IMR-90 (cell line): ENCODE measurements at regions not wholly inside any gene's neighbourhood (a gene's known extent, or its start where the extent isn't known, plus 50 kb on each side); places are given as distances from the start of the nearest gene placed in this dataset.

Source experiments
- ATAC-seq: fragments of 200-7000 bp; cut with Tn5 transposase; 2 replicates; pipeline ENCODE4 v1.9.1; 2020; ENCODE audit warnings: low read depth, mild to moderate bottlenecking, moderate library complexity
- BruUV-seq: library from RNA; stranded (reverse); fragments of 400-500 nt; replicated peaks from 2 replicates; lab custom pipeline; 2021; lab: Mats Ljungman, UMichigan
- CTCF ChIA-PET: fragments of 300-600 bp; formaldehyde crosslinking; extraction: SDS; loops from one replicate; lab custom pipeline; 2021; ENCODE audit warnings: antibody characterized with exemption; lab: Yijun Ruan, JAX
- POLR2A ChIA-PET: fragments of 300-600 bp; sonication (Branson Sonifier 250); formaldehyde crosslinking; loops from one replicate; lab custom pipeline; 2022; ENCODE audit warnings: antibody characterized with exemption; ENCODE audit not compliant: unreplicated experiment; lab: Charles Lee
- DNase-seq: peaks from one replicate; pipeline ENCODE4 v3.0.0; 2013
- H2AFZ ChIP-seq: replicated peaks from 2 replicates; pipeline ENCODE3; 2013; ENCODE audit warnings: low read length, mild to moderate bottlenecking; ENCODE audit not compliant: poor library complexity
- H2AK5ac ChIP-seq: 2 replicates; pipeline ENCODE4 v1.6.1; 2013; ENCODE audit warnings: low read depth, low read length, inconsistent platforms
- H2AK9ac ChIP-seq: replicated peaks from 2 replicates; pipeline ENCODE3; 2013; ENCODE audit warnings: mild to moderate bottlenecking, low read depth, low read length, moderate library complexity; ENCODE audit not compliant: poor library complexity
- H2BK120ac ChIP-seq: 2 replicates; pipeline ENCODE4 v1.6.1; 2013; ENCODE audit warnings: low read depth, low read length, inconsistent platforms
- H2BK15ac ChIP-seq: 3 replicates; pipeline ENCODE4 v1.6.1; 2013; ENCODE audit warnings: low read depth, low read length, inconsistent platforms
- H2BK20ac ChIP-seq: 2 replicates; pipeline ENCODE4 v1.6.1; 2013; ENCODE audit warnings: low read depth, mild to moderate bottlenecking, inconsistent platforms, low read length, moderate library complexity
- H2BK5ac ChIP-seq: 2 replicates; pipeline ENCODE4 v1.6.1; 2013; ENCODE audit warnings: mild to moderate bottlenecking, low read depth, low read length, inconsistent platforms; ENCODE audit not compliant: poor library complexity, severe bottlenecking
- H3K14ac ChIP-seq: replicated peaks from 2 replicates; pipeline ENCODE4 v1.6.1; 2013; ENCODE audit warnings: low read depth, low read length, inconsistent platforms
- H3K18ac ChIP-seq: 2 replicates; pipeline ENCODE4 v1.6.1; 2013; ENCODE audit warnings: low read depth, low read length, control low read depth
- H3K23ac ChIP-seq: 2 replicates; pipeline ENCODE4 v1.6.1; 2013; ENCODE audit warnings: low read depth, low read length, inconsistent platforms
- H3K27ac ChIP-seq: 2 replicates; pipeline ENCODE4 v1.5.1; 2013; ENCODE audit warnings: mild to moderate bottlenecking, control low read depth, low read length; ENCODE audit not compliant: insufficient read depth
- H3K27me3 ChIP-seq: 2 replicates; pipeline ENCODE4 v1.6.1; 2013; ENCODE audit warnings: low read length; ENCODE audit not compliant: control insufficient read depth, insufficient read depth
- H3K36me3 ChIP-seq: 2 replicates; pipeline ENCODE4 v1.6.1; 2013; ENCODE audit warnings: low read length, mixed read lengths; ENCODE audit not compliant: control insufficient read depth, insufficient read depth
- H3K4ac ChIP-seq: 2 replicates; pipeline ENCODE4 v1.6.1; 2013; ENCODE audit warnings: low read depth, low read length, inconsistent platforms
- H3K4me1 ChIP-seq: 2 replicates; pipeline ENCODE4 v1.6.1; 2013; ENCODE audit warnings: low read length, mixed read lengths; ENCODE audit not compliant: control insufficient read depth, insufficient read depth
- H3K4me2 ChIP-seq: 2 replicates; pipeline ENCODE4 v1.6.1; 2013; ENCODE audit warnings: low read depth, mild to moderate bottlenecking, control low read depth, low read length, moderate library complexity
- H3K4me3 ChIP-seq: 2 replicates; pipeline ENCODE4 v1.5.1; 2013; ENCODE audit warnings: low read depth, mild to moderate bottlenecking, control low read depth, low read length, moderate library complexity; ENCODE audit not compliant: insufficient read depth
- H3K56ac ChIP-seq: 2 replicates; pipeline ENCODE4 v1.6.1; 2013; ENCODE audit warnings: low read length, inconsistent platforms; ENCODE audit not compliant: insufficient read depth; ENCODE audit errors: extremely low read depth
- H3K79me1 ChIP-seq, 2 experiments: 2 replicates each; pipeline ENCODE4 v1.6.1; 2013; ENCODE audit warnings: low read length in 2 of 2, inconsistent platforms in 1 of 2, low read depth in 1 of 2
- H3K9ac ChIP-seq: 2 replicates; pipeline ENCODE4 v1.6.1; 2013; ENCODE audit warnings: low read depth, low read length, control low read depth
- H3K9me1 ChIP-seq: 2 replicates; pipeline ENCODE4 v1.6.1; 2013; ENCODE audit warnings: low read length, inconsistent platforms; ENCODE audit not compliant: insufficient read depth
- H3K9me3 ChIP-seq: 2 replicates; pipeline ENCODE4 v1.6.1; 2013; ENCODE audit warnings: low read length; ENCODE audit not compliant: control insufficient read depth, insufficient read depth
- H4K20me1 ChIP-seq: 2 replicates; pipeline ENCODE4 v1.6.1; 2013; ENCODE audit warnings: low read length, inconsistent platforms; ENCODE audit not compliant: insufficient read depth
- H4K5ac ChIP-seq: 2 replicates; pipeline ENCODE4 v1.6.1; 2013; ENCODE audit warnings: mild to moderate bottlenecking, low read depth, low read length, control low read depth
- H4K8ac ChIP-seq, 2 experiments: 2 replicates each; pipeline ENCODE4 v1.6.1; 2013; ENCODE audit warnings: low read depth in 2 of 2, low read length in 2 of 2, control low read depth in 1 of 2, inconsistent platforms in 1 of 2
- H4K91ac ChIP-seq: 2 replicates; pipeline ENCODE4 v1.6.1; 2013; ENCODE audit warnings: low read depth, low read length, inconsistent platforms; ENCODE audit not compliant: insufficient read depth
- BHLHE40 ChIP-seq: fragments of 150-350 bp; IDR thresholded peaks from 2 replicates; pipeline ENCODE4 v1.6.1; 2016; ENCODE audit warnings: mild to moderate bottlenecking, low read depth, low read length
- CEBPB ChIP-seq: IDR thresholded peaks from 2 replicates; pipeline ENCODE4 v1.6.1; 2012; ENCODE audit warnings: low read depth, low read length, improper control_type of control experiment
- CHD1 ChIP-seq: IDR thresholded peaks from 2 replicates; pipeline ENCODE4 v1.6.1; 2012; ENCODE audit warnings: low read depth, low read length, improper control_type of control experiment
- FOS ChIP-seq: fragments of 150-350 bp; IDR thresholded peaks from 2 replicates; pipeline ENCODE4 v1.6.1; 2016; ENCODE audit warnings: low read depth, low read length
- MAFK ChIP-seq: IDR thresholded peaks from 2 replicates; pipeline ENCODE4 v1.6.1; 2012; ENCODE audit warnings: low read depth, low read length, improper control_type of control experiment
- MAZ ChIP-seq: IDR thresholded peaks from 2 replicates; pipeline ENCODE4 v1.6.1; 2012; ENCODE audit warnings: low read depth, mild to moderate bottlenecking, low read length, improper control_type of control experiment, moderate library complexity, borderline replicate concordance
- MXI1 ChIP-seq: IDR thresholded peaks from 2 replicates; pipeline ENCODE4 v1.6.1; 2012; ENCODE audit warnings: low read depth, mild to moderate bottlenecking, low read length, moderate library complexity, borderline replicate concordance
- NFE2L2 ChIP-seq: fragments of 150-350 bp; IDR thresholded peaks from 2 replicates; pipeline ENCODE4 v1.6.1; 2016; ENCODE audit warnings: low read depth, mild to moderate bottlenecking, low read length
- POLR2A ChIP-seq: IDR thresholded peaks from 2 replicates; pipeline ENCODE4 v1.6.1; 2012; ENCODE audit warnings: mild to moderate bottlenecking, low read depth, low read length
- RAD21 ChIP-seq: IDR thresholded peaks from 2 replicates; pipeline ENCODE4 v1.6.1; 2012; ENCODE audit warnings: low read length, improper control_type of control experiment
- RCOR1 ChIP-seq: IDR thresholded peaks from 2 replicates; pipeline ENCODE4 v1.6.1; 2012; ENCODE audit warnings: mild to moderate bottlenecking, low read length, improper control_type of control experiment; ENCODE audit not compliant: insufficient replicate concordance
- RFX5 ChIP-seq: IDR thresholded peaks from 2 replicates; pipeline ENCODE4 v1.8.0; 2012; ENCODE audit warnings: low read depth, mild to moderate bottlenecking, low read length, moderate library complexity
- SMC3 ChIP-seq: fragments of 150-350 bp; IDR thresholded peaks from 2 replicates; pipeline ENCODE4 v1.6.1; 2016; ENCODE audit warnings: low read depth, mild to moderate bottlenecking, antibody characterized with exemption, low read length, moderate library complexity
- WGBS, 2 experiments: methylation state at CpG; one replicate each; pipeline versions ENCODE4 v1.1.5 to v1.1.7; 2013; ENCODE audit warnings: missing lambda C conversion rate in 2 of 2; ENCODE audit not compliant: insufficient read length in 1 of 2; ENCODE audit errors: extremely low coverage in 2 of 2; 5-methylcytosine and 5-hydroxymethylcytosine counted together
- dilution Hi-C: fragments of 300-500 bp; cut with HindIII; formaldehyde crosslinking; loops from one replicate; pipeline ENCODE4 v1.14.3; 2018; ENCODE audit warnings: low sequenced_read_pairs; ENCODE audit not compliant: unreplicated experiment
- in situ Hi-C: fragments of 300-500 bp; cut with MboI; formaldehyde crosslinking; loops from 3 replicates; pipeline ENCODE4 v1.14.3; 2019; ENCODE audit warnings: low sequenced_read_pairs, inconsistent platforms, mixed read lengths
- intact Hi-C: fragments of 100-400 bp; cut with micrococcal nuclease; formaldehyde crosslinking; loops from 2 replicates; pipeline ENCODE4 v1.10.0; 2022
- TF ChIP-seq, protein P1 (sequence below): conservative IDR thresholded peaks from 2 replicates; pipeline ENCODE4 v1.5.1; 2012; ENCODE audit warnings: mild to moderate bottlenecking, low read depth, low read length, improper control_type of control experiment
- TF ChIP-seq, protein P2 (sequence below): fragments of 150-350 bp; IDR thresholded peaks from 2 replicates; pipeline ENCODE4 v1.6.1; 2017; ENCODE audit warnings: mild to moderate bottlenecking, antibody characterized with exemption, low read length, low read depth
- TF ChIP-seq, protein P3 (sequence below): fragments of 150-350 bp; IDR thresholded peaks from 2 replicates; pipeline ENCODE4 v1.6.1; 2016; ENCODE audit warnings: low read depth, mild to moderate bottlenecking, low read length, moderate library complexity, borderline replicate concordance

DNA sequence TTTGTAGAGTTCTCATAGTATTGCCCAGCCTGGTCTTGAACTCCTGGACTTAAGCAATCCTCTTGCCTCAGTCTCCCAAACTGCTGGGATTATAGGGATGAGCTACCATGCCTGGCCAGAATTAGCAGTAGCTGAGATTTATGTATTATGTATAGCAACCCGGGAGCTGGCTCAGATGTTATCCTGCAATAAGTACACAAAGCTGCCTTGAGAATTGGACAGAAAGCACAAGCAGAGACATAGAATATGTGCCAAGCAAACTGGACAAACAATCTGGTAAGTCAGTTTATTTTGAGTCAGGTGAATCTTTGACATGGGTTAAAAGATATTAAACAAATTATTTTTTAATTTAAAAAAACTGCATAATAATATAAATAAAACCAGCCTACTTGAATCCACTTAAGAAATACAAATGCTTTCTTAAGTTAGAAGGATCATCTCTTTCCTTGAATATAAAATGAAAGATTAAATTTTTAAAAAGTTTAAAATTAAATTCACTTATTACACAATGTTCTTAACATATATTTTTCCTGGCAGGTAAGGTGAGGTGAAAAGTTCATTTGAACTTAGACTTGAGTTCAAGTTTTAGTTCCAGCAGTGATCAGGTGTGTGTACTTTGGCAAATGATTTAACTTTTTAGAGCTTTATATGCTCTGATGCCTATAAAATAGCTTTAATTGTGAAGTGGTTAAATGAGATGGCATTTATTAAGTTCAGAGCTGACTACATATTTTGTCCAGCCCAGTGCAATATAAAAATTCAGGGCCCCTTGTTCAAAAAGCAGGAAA is 87.8 kb upstream of the ACSL1 start:
- Histone ChIP-seq H2AK9ac (no peak overlapping the region), H3K18ac (no peak overlapping the region), H2BK5ac (no peak overlapping the region), H2AK5ac (no peak overlapping the region), H3K27me3 (no peaks in the 10 kb centered on the region), H3K27ac (no peak overlapping the region), H3K4me2 (no peak overlapping the region), H3K9ac (no peak overlapping the region), H3K9me3 (0 out of 2 replicates have a peak, but pooled peaks cover 3% of the 10 kb centered on the region), H3K56ac (no peak overlapping the region), H3K23ac (no peak overlapping the region), H2AFZ (no peak overlapping the region), H3K36me3 (no peaks in the 10 kb centered on the region), H2BK15ac (no peak overlapping the region), H3K4me3 (no peak overlapping the region), H2BK20ac (no peak overlapping the region), H4K8ac (no peak overlapping the region), H4K20me1 (no peaks in the 10 kb centered on the region), H3K14ac (no peak overlapping the region), H3K9me1 (no peaks in the 10 kb centered on the region), H3K4me1 (no peaks in the 10 kb centered on the region), H3K79me1 (no peaks in the 10 kb centered on the region), H3K4ac (no peak overlapping the region), H4K91ac (no peak overlapping the region), H2BK120ac (no peak overlapping the region), H4K5ac (no peak overlapping the region)
- BruUV-seq, result no TSS peak
- TF ChIP-seq, protein P1, sequence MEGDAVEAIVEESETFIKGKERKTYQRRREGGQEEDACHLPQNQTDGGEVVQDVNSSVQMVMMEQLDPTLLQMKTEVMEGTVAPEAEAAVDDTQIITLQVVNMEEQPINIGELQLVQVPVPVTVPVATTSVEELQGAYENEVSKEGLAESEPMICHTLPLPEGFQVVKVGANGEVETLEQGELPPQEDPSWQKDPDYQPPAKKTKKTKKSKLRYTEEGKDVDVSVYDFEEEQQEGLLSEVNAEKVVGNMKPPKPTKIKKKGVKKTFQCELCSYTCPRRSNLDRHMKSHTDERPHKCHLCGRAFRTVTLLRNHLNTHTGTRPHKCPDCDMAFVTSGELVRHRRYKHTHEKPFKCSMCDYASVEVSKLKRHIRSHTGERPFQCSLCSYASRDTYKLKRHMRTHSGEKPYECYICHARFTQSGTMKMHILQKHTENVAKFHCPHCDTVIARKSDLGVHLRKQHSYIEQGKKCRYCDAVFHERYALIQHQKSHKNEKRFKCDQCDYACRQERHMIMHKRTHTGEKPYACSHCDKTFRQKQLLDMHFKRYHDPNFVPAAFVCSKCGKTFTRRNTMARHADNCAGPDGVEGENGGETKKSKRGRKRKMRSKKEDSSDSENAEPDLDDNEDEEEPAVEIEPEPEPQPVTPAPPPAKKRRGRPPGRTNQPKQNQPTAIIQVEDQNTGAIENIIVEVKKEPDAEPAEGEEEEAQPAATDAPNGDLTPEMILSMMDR, result no peak
- TF ChIP-seq NFE2L2 (no peak), CHD1 (no peak), RCOR1 (no peak), BHLHE40 (no peak), CEBPB (no peak), SMC3 (no peak), RFX5 (no peak), MAFK (no peak), MXI1 (no peak), POLR2A (no peak), RAD21 (no peak), FOS (no peak), MAZ (no peak)
- TF ChIP-seq, protein P2, sequence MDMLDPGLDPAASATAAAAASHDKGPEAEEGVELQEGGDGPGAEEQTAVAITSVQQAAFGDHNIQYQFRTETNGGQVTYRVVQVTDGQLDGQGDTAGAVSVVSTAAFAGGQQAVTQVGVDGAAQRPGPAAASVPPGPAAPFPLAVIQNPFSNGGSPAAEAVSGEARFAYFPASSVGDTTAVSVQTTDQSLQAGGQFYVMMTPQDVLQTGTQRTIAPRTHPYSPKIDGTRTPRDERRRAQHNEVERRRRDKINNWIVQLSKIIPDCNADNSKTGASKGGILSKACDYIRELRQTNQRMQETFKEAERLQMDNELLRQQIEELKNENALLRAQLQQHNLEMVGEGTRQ, result no peak
- TF ChIP-seq, protein P3, sequence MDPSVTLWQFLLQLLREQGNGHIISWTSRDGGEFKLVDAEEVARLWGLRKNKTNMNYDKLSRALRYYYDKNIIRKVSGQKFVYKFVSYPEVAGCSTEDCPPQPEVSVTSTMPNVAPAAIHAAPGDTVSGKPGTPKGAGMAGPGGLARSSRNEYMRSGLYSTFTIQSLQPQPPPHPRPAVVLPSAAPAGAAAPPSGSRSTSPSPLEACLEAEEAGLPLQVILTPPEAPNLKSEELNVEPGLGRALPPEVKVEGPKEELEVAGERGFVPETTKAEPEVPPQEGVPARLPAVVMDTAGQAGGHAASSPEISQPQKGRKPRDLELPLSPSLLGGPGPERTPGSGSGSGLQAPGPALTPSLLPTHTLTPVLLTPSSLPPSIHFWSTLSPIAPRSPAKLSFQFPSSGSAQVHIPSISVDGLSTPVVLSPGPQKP, result no peak
- ATAC-seq (no peak), DNase-seq (no peak)
- WGBS, 2 experiments, result 67% methylated on average over 1 of the region's 1 CpG; no CpG with 5 or more reads in 1 of the 2 experiments
- dilution Hi-C loops (no loop called here), in situ Hi-C loops (no loop called here), intact Hi-C loops (no loop called here)
- ChIA-PET POLR2A (no interaction called here), CTCF (no interaction called here)
